GM12878 (cell line): ENCODE measurements at regions not wholly inside any gene's neighbourhood (a gene's known extent, or its start where the extent isn't known, plus 50 kb on each side); places are given as distances from the start of the nearest gene placed in this dataset.

ENCODE experiments used
- ATAC-seq: fragments of 200-7000 bp; cut with Tn5 transposase; 3 replicates; pipeline ENCODE4 v1.9.1; 2020; ENCODE audit warnings: mild to moderate bottlenecking, moderate library complexity
- BruUV-seq: library from RNA; stranded (reverse); fragments of 400-500 nt; replicated peaks from 2 replicates; lab custom pipeline; 2021; lab: Mats Ljungman, UMichigan
- CTCF ChIA-PET: fragments of 300-600 bp; sonication (Branson Sonifier 250); formaldehyde crosslinking; extraction: SDS; loops from one replicate; lab custom pipeline; 2021; ENCODE audit warnings: inconsistent platforms; lab: Yijun Ruan, JAX
- POLR2A ChIA-PET: fragments of 350-600 bp; formaldehyde crosslinking; extraction: SDS; loops from one replicate; lab custom pipeline; 2021; ENCODE audit warnings: inconsistent platforms; lab: Charles Lee
- RAD21 ChIA-PET: fragments of 300-600 bp; sonication (Branson Sonifier 250); formaldehyde crosslinking; loops from one replicate; lab custom pipeline; 2023; ENCODE audit warnings: antibody characterized with exemption; ENCODE audit not compliant: unreplicated experiment; lab: Charles Lee
- SMC1A ChIA-PET: fragments of 300-600 bp; sonication (Branson Sonifier 250); formaldehyde crosslinking; loops from one replicate; lab custom pipeline; 2023; ENCODE audit not compliant: unreplicated experiment, uncharacterized antibody; lab: Charles Lee
- DNase-seq: peaks from one replicate; pipeline ENCODE4 v3.0.0-alpha.2; 2011; ENCODE audit warnings: low read depth, low spot score
- FAIRE-seq: peaks from 3 replicates; lab custom pipeline; 2011; peaks lifted over from hg19 to GRCh38; lab: Jason Lieb, UNC
- H2AFZ ChIP-seq: 2 replicates; pipeline ENCODE4 v1.6.0; 2011; ENCODE audit warnings: low read depth, low read length, control low read depth; ENCODE audit not compliant: control insufficient read depth
- H3K27ac ChIP-seq: 2 replicates; pipeline ENCODE4 v1.5.1; 2011; ENCODE audit warnings: control low read depth; ENCODE audit not compliant: control insufficient read depth, insufficient read depth
- H3K27me3 ChIP-seq, 2 experiments: replicated peaks in 1 of 2; 2 replicates each; pipeline versions ENCODE4 v1.6.0 to v1.6.1; 2011; ENCODE audit warnings: low read length in 1 of 2; ENCODE audit not compliant: control insufficient read depth in 2 of 2, insufficient read depth in 2 of 2
- H3K36me3 ChIP-seq, 2 experiments: 2 replicates each; pipeline ENCODE4 v1.5.1; 2011; ENCODE audit warnings: low read length in 1 of 2; ENCODE audit not compliant: control insufficient read depth in 2 of 2, insufficient read depth in 2 of 2
- H3K4me1 ChIP-seq: 2 replicates; pipeline ENCODE4 v1.6.1; 2011; ENCODE audit warnings: mild to moderate bottlenecking, low read length, moderate library complexity, mixed read lengths; ENCODE audit not compliant: control insufficient read depth, insufficient read depth
- H3K4me2 ChIP-seq: 2 replicates; pipeline ENCODE4 v1.6.0; 2011; ENCODE audit warnings: control low read depth; ENCODE audit not compliant: control insufficient read depth, insufficient read depth
- H3K4me3 ChIP-seq: fragments of 200-600 bp; sonication (generic); 2 replicates; pipeline ENCODE4 v1.5.1; 2016
- H3K79me2 ChIP-seq: 2 replicates; pipeline ENCODE4 v1.6.0; 2011; ENCODE audit warnings: low read length; ENCODE audit not compliant: control insufficient read depth, insufficient read depth
- H3K9ac ChIP-seq: 2 replicates; pipeline ENCODE4 v1.8.0; 2011; ENCODE audit warnings: low read length, control low read depth, mixed read lengths; ENCODE audit not compliant: control insufficient read depth, insufficient read depth
- H3K9me3 ChIP-seq: replicated peaks from 3 replicates; pipeline ENCODE4 v1.5.1; 2011; ENCODE audit warnings: mild to moderate bottlenecking, low read length; ENCODE audit not compliant: control insufficient read depth, insufficient read depth
- H4K20me1 ChIP-seq: 2 replicates; pipeline ENCODE4 v1.6.0; 2011; ENCODE audit not compliant: control insufficient read depth, insufficient read depth
- CBX5 ChIP-seq: sonication (generic); IDR thresholded peaks from 2 replicates; pipeline ENCODE4 v1.6.1; 2016; ENCODE audit warnings: low read depth, moderate library complexity, mild to moderate bottlenecking, inconsistent platforms
- EGR1 ChIP-seq, 2 experiments: IDR thresholded peaks; 1 replicate in 1 of 2; 2 replicates in 1 of 2; pipeline ENCODE4 v1.6.1; 2011 to 2012; ENCODE audit warnings: low read depth in 2 of 2, low read length in 2 of 2, borderline replicate concordance in 1 of 2, mild to moderate bottlenecking in 1 of 2, moderate library complexity in 1 of 2
- HDAC6 ChIP-seq: fragments of 200-600 bp; sonication (generic); IDR thresholded peaks from one replicate; pipeline ENCODE4 v1.8.0; 2017; ENCODE audit warnings: antibody characterized with exemption; ENCODE audit not compliant: unreplicated experiment
- HDGF ChIP-seq: fragments of 450-650 bp; IDR thresholded peaks from 2 replicates; pipeline ENCODE4 v1.6.1; 2016; ENCODE audit warnings: antibody characterized with exemption
- MTA2 ChIP-seq: fragments of 450-650 bp; IDR thresholded peaks from 2 replicates; pipeline ENCODE4 v1.6.1; 2016; ENCODE audit warnings: low read depth, mild to moderate bottlenecking, moderate library complexity
- MXI1 ChIP-seq: fragments of 150-350 bp; IDR thresholded peaks from 2 replicates; pipeline ENCODE4 v1.6.1; 2011; ENCODE audit warnings: low read depth, mild to moderate bottlenecking, inconsistent platforms, low read length, improper control_type of control experiment
- NR2C1 ChIP-seq: fragments of 450-650 bp; IDR thresholded peaks from 2 replicates; pipeline ENCODE4 v1.6.1; 2017; ENCODE audit warnings: antibody characterized with exemption, mild to moderate bottlenecking, moderate library complexity
- POLR2A ChIP-seq: IDR thresholded peaks from 2 replicates; pipeline ENCODE4 v1.6.1; 2011; ENCODE audit warnings: low read depth, mild to moderate bottlenecking, low read length
- POLR2AphosphoS5 ChIP-seq: IDR thresholded peaks from 2 replicates; pipeline ENCODE4 v1.6.1; 2011; ENCODE audit warnings: mild to moderate bottlenecking, low read length, inconsistent platforms
- RBBP5 ChIP-seq: fragments of 200-600 bp; sonication (generic); conservative IDR thresholded peaks from 2 replicates; pipeline ENCODE4 v1.6.1; 2016
- RUNX3 ChIP-seq: IDR thresholded peaks from 2 replicates; pipeline ENCODE4 v1.6.1; 2012; ENCODE audit warnings: low read length, inconsistent platforms
- SPI1 ChIP-seq: IDR thresholded peaks from 2 replicates; pipeline ENCODE4 v1.6.1; 2011; ENCODE audit warnings: low read depth, mild to moderate bottlenecking, low read length, moderate library complexity, borderline replicate concordance; ENCODE audit not compliant: insufficient read depth
- TARDBP ChIP-seq: IDR thresholded peaks from 2 replicates; pipeline ENCODE4 v1.6.1; 2016; ENCODE audit warnings: borderline replicate concordance
- ZNF207 ChIP-seq: fragments of 450-650 bp; IDR thresholded peaks from 2 replicates; pipeline ENCODE4 v1.6.1; 2014; ENCODE audit warnings: antibody characterized with exemption, mild to moderate bottlenecking, borderline replicate concordance
- WGBS: methylation state at CpG from one replicate; pipeline ENCODE4 v1.1.6; 2016; ENCODE audit warnings: low lambda C conversion rate; ENCODE audit not compliant: insufficient replicate concordance, insufficient coverage; ENCODE audit errors: missing lambda C conversion rate; 5-methylcytosine and 5-hydroxymethylcytosine counted together
- in situ Hi-C: fragments of 300-500 bp; cut with MboI; formaldehyde crosslinking; loops from 9 replicates; pipeline ENCODE4 v1.14.3; 2018; ENCODE audit warnings: mixed read lengths
- intact Hi-C: fragments of 100-400 bp; cut with micrococcal nuclease; formaldehyde crosslinking; loops from one replicate; pipeline ENCODE4 v1.14.2; 2022; ENCODE audit not compliant: unreplicated experiment
- TF ChIP-seq, protein P1 (sequence below): fragments of 450-650 bp; IDR thresholded peaks from 2 replicates; pipeline ENCODE4 v1.6.1; 2016; ENCODE audit warnings: mild to moderate bottlenecking, moderate library complexity, borderline replicate concordance

- Histone ChIP-seq H3K4me3 (no peak overlapping the region), H3K27ac (no peak overlapping the region), H2AFZ (no peak overlapping the region), H4K20me1 (no peaks in the 10 kb centered on the region), H3K9ac (no peak overlapping the region), H3K9me3 (no peaks in the 10 kb centered on the region; the same call in 2 of the 3 replicates), H3K4me2 (no peak overlapping the region), H3K79me2 (no peaks in the 10 kb centered on the region), H3K27me3 (no peaks in the 10 kb centered on the region), H3K36me3 (no peaks in the 10 kb centered on the region)
- SMC1A ChIA-PET = no interaction called here
- FAIRE-seq = no peak
- POLR2A ChIA-PET = no interaction called here
- DNase-seq = no peak
- no peak for ATAC-seq
- CTCF ChIA-PET = interaction anchor here (1.0 kb wide), 1 partner anchor 29 kb away, joined by 4 read pairs; no protein-coding TSS in a partner anchor
- WGBS = 21% methylated on average over 2 of the region's 2 CpGs
- BruUV-seq = no TSS peak
- intact Hi-C loops = loop anchor here (10.0 kb wide), 1 partner anchor 248 kb away; no protein-coding TSS in a partner anchor
- TF ChIP-seq POLR2AphosphoS5 (no peak), CBX5 (no peak), MTA2 (no peak), SPI1 (no peak), POLR2A (no peak), RUNX3 (no peak), ZNF207 (no peak)
- TF ChIP-seq, all 136 proteins: peak for 0
- peaks cover 34% of the 10 kb centered on the region for H3K4me1 ChIP-seq
- RAD21 ChIA-PET = no interaction called here
- in situ Hi-C loops = no loop called here
Measured at GRCh38 chr5:6832994-6833393, 119.8 kb downstream of the TENT4A start.

DNA sequence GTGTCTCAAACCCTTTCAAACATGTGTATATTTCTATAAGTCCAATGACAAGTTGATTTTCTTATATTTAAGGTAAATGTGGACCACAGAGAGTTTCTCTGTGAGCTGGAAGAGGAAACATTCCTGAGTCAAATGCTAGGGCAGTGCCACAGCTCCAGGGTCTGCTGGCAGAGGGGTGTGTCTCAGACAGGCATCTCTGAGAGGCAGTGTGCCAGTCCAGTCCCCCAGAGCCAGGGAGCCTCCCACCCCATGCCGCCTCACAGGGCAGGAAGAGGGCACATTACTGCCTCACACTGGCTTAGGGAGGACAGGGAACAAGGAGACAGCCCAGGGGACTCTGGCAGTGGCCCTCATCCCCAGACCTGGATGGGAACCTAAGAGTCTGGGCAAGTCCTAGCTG, 120.2 kb downstream of the TENT4A start:
- ChIA-PET POLR2A (no interaction called here), SMC1A (no interaction called here), RAD21 (no interaction called here), CTCF (interaction anchor here (1.0 kb wide), 1 partner anchor 29 kb away, joined by 4 read pairs; no protein-coding TSS in a partner anchor)
- no peak overlapping the region for H3K4me3 ChIP-seq
- FAIRE-seq = no peak
- H3K27me3 ChIP-seq = no peaks in the 10 kb centered on the region
- H3K4me2 ChIP-seq = no peak overlapping the region
- no TSS peak for BruUV-seq
- no peaks in the 10 kb centered on the region; the same call in 2 of the 3 replicates for H3K9me3 ChIP-seq
- DNase-seq = no peak
- H3K9ac ChIP-seq = no peak overlapping the region
- no peak overlapping the region for H2AFZ ChIP-seq
- H3K79me2 ChIP-seq = no peaks in the 10 kb centered on the region
- no peaks in the 10 kb centered on the region for H4K20me1 ChIP-seq
- ATAC-seq = no peak
- WGBS = 69% methylated on average over 1 of the region's 1 CpG
- in situ Hi-C loops (no loop called here), intact Hi-C loops (loop anchor here (10.0 kb wide), 1 partner anchor 249 kb away; no protein-coding TSS in a partner anchor)
- H3K27ac ChIP-seq = no peak overlapping the region
- H3K4me1 ChIP-seq = peaks cover 34% of the 10 kb centered on the region
- no peaks in the 10 kb centered on the region for H3K36me3 ChIP-seq
- TF ChIP-seq CBX5 = no peak
- TF ChIP-seq HDGF = no peak
- TF ChIP-seq MXI1 = no peak
- no peak for TF ChIP-seq EGR1 (IDR thresholded peaks at IDR 0.05; ENCODE audit: borderline replicate concordance in 1 of 2, low read depth in 2 of 2, low read length in 2 of 2)
- no peak for TF ChIP-seq NR2C1
- no peak for TF ChIP-seq HDAC6
- TF ChIP-seq RBBP5 = no peak
- no peak for TF ChIP-seq TARDBP
- TF ChIP-seq, protein P1, sequence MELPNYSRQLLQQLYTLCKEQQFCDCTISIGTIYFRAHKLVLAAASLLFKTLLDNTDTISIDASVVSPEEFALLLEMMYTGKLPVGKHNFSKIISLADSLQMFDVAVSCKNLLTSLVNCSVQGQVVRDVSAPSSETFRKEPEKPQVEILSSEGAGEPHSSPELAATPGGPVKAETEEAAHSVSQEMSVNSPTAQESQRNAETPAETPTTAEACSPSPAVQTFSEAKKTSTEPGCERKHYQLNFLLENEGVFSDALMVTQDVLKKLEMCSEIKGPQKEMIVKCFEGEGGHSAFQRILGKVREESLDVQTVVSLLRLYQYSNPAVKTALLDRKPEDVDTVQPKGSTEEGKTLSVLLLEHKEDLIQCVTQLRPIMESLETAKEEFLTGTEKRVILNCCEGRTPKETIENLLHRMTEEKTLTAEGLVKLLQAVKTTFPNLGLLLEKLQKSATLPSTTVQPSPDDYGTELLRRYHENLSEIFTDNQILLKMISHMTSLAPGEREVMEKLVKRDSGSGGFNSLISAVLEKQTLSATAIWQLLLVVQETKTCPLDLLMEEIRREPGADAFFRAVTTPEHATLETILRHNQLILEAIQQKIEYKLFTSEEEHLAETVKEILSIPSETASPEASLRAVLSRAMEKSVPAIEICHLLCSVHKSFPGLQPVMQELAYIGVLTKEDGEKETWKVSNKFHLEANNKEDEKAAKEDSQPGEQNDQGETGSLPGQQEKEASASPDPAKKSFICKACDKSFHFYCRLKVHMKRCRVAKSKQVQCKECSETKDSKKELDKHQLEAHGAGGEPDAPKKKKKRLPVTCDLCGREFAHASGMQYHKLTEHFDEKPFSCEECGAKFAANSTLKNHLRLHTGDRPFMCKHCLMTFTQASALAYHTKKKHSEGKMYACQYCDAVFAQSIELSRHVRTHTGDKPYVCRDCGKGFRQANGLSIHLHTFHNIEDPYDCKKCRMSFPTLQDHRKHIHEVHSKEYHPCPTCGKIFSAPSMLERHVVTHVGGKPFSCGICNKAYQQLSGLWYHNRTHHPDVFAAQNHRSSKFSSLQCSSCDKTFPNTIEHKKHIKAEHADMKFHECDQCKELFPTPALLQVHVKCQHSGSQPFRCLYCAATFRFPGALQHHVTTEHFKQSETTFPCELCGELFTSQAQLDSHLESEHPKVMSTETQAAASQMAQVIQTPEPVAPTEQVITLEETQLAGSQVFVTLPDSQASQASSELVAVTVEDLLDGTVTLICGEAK = no peak
